OCI-M2 (cell line): ENCODE measurements at regions not wholly inside any gene's neighbourhood (a gene's known extent, or its start where the extent isn't known, plus 50 kb on each side); places are given as distances from the start of the nearest gene placed in this dataset.
"Not testable (repeated sequence)": the region's sequence is repeated elsewhere in the genome, so short reads cannot be mapped to it uniquely, and the experiment has no call there.

Experiments
- DNase-seq: peaks from one replicate; lab custom pipeline; 2025; ENCODE audit not compliant: unreplicated experiment; lab: John Stamatoyannopoulos, UW

GRCh38 chr9:115525111-115526058, 407.4 kb upstream of the TNC start:
- no peak for DNase-seq

DNA sequence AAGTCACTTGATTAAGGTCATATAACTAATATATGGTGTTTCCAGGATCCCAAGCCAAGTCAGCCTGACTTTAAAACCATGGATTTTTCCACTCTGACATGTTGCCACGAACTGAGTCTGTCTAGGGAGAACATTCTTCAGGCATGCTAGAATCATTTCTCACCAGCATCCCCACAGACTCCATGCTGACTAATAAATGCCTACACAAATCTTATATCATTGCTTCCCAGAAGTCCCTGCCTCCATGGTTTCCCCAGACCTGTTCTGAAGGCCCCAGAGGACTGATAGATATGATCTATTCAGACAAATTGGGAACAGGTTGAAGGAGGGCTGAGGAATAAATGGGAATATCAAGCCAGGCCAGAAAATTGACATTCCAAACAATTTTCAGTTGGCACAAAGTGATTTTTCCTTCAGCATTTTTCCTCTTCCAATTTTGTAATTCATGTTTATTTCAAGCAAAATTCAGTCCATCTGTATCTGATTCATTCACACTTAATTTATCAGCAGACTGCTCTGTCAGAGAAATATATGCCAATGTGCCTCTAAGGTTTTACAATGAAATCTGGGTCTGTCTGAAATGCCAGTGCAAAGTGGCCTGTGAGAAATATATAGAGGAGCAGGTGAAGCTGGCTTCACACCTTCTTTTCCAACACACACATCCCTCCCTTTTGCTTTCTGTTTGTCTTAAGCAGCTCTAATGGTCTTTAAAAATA, 413.6 kb upstream of the TNC start:
- DNase-seq: no peak

DNA sequence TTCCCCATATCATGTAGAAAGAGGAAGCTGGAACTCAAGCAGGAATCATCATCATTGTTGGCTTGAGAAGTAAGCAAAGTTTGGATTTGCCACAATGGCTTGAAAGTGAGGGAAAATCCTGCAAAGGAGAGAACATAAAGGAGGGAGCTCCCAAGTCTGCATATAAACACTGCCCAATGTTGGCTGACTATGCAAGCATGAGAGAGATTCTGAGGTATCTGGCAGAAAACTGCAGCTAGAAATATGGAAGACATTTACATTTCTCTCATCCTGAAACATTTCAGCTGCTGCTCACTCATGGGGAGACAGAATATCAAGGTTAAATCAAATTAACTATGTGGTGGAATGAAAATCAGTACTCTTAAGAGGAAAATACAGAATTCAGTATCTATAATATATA, 415.6 kb upstream of the TNC start:
- DNase-seq: no peak

DNA sequence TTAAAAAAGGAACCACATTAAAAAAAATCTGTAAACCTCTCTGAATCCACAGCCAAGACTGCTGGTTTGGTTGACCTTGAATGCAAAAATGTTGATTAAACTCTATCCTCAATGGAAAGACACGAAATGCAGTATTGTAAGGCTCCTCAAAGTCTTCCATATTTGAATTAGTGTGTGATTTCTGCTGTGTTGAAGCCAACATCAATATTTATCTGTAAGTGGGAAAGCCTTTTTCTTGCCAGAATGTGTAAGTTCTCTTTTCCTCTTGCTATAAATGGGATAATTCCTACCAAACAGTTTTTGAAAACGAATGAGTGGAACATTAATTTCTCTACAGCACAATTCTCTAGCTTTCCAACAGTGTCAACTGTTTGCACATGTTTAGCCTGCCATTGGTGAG, 422.1 kb upstream of the TNC start:
- DNase-seq: no peak

DNA sequence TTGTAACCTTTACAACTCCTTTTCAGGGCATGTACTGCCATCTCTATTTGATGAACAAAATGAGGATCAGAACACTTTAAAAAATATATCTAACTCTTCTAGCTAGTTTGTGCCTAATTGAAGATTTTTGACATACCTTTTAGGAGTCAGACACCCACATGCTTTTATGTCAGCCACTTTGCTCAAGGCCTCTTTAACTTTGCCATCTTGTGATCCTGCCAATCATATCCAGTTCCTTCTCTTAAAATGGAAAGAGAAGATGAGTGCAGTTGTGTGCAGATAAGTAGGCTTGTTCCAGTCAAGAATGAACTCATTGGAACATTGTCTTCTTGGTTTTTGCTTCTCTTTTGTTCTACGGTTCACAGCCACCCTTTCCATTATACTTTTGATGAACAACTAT, 425.6 kb upstream of the TNC start:
- no peak for DNase-seq

GRCh38 chr9:115548609-115549260, 430.8 kb upstream of the TNC start:
- DNase-seq: no peak

- no peak for DNase-seq
These were observed 433.4 kb upstream of the TNC start for GRCh38 chr9:115551396-115551795.

- DNase-seq: no peak
These were observed 435.3 kb upstream of the TNC start for GRCh38 chr9:115553060-115553773.

DNA sequence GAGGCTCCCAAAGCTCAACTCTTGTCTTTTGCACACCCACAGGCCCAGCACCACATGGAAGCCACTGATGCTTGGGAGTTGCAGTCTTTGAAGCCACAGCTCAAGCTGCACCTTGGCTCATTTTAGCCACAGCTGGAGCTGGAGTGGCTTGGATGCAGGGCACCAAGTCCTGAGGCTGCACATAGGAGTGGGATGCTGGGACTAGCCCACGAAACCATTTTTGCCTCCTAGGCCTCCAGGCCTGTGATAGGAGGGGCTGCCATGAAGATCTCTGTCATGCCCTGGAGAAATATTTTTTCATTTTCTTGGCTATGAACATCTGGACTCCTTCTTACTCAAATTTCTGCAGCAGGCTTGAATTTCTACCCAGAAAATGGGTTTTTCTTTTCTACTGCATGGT, 438.5 kb upstream of the TNC start:
- DNase-seq: no peak

- DNase-seq: no peak
These were observed 457.2 kb upstream of the TNC start for GRCh38 chr9:115575147-115575546.

- not testable (repeated sequence) for DNase-seq
These were observed 467.5 kb upstream of the TNC start for GRCh38 chr9:115585458-115585857.

- DNase-seq: no peak
These were observed 469.4 kb upstream of the TNC start for GRCh38 chr9:115587310-115587709.

GRCh38 chr9:115590011-115590410, 472.1 kb upstream of the TNC start:
- no peak for DNase-seq

- peak; percentile 26 for DNase-seq
These were observed 473.6 kb upstream of the TNC start for GRCh38 chr9:115591584-115591984.

DNA sequence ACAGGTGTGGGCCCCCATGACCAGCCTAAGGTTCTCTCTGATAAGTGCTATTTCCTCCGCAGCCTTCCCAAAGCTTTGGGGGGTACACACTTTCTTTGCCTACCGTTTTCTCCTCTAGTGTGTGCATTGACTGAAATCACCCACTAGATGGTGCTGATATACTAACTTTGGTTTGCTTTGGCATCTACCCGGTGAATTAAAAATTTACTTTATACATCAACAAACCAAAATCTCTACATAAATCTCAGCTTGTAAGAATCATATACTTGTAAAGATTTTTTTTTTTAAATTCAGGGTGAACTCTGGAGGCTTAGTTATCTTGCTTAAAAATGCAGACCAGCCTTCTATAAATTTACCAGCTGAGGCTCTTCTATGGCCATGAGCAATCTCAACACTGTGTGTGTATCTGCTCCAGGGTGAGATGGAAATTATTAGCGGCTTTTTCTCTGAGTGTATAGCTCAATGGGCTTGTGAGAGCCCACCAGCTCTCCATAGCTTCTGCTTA, 475.7 kb upstream of the TNC start:
- no peak for DNase-seq

DNA sequence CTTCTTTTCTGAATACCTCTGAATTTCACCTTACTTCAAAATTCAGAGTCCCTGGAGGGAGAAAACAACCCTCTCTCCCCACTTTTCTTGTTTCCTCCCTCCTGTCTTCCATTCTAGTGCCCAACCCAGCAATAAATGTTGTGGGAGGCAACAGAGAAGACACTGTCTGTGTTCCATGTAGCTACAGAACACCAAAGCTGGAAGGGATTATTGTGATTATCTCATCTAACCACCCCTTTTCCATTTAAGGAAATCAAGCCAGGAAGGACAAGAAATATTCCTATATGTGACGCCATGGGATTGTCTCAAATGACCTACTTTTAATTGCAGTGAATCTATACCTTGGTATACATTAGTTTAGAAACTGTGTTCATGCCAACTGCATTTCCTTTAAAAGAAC, 476.6 kb upstream of the TNC start:
- DNase-seq: no peak

- DNase-seq: no peak
These were observed 478.2 kb upstream of the TNC start for GRCh38 chr9:115596021-115596745.

- no peak for DNase-seq
These were observed 478.8 kb upstream of the TNC start for GRCh38 chr9:115596746-115597080.

GRCh38 chr9:115597330-115597895, 479.5 kb upstream of the TNC start:
- DNase-seq: no peak

DNA sequence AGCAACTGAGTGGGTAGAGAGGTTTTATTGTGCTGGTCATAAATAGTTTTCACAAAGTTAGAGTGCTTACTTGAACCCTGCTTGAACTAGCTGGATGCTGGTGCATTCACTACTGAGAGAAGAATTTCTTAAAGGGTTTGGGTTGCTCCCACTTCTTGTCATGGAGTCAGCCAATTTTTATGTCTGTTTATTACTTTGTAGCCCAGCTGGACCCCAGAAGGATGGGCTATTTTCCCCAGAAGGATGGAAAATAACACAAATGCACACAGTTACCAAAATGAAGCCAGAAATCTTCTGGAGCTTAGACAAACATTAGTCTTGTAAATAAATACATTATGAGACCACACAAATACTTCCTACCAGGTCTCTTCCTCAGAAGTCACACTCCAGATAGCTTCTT, 480.8 kb upstream of the TNC start:
- no peak for DNase-seq
